ENCODE measurements at regions not wholly inside any gene's neighbourhood (a gene's known extent, or its start where the extent isn't known, plus 50 kb on each side); places are given as distances from the start of the nearest gene placed in this dataset.

DNA sequence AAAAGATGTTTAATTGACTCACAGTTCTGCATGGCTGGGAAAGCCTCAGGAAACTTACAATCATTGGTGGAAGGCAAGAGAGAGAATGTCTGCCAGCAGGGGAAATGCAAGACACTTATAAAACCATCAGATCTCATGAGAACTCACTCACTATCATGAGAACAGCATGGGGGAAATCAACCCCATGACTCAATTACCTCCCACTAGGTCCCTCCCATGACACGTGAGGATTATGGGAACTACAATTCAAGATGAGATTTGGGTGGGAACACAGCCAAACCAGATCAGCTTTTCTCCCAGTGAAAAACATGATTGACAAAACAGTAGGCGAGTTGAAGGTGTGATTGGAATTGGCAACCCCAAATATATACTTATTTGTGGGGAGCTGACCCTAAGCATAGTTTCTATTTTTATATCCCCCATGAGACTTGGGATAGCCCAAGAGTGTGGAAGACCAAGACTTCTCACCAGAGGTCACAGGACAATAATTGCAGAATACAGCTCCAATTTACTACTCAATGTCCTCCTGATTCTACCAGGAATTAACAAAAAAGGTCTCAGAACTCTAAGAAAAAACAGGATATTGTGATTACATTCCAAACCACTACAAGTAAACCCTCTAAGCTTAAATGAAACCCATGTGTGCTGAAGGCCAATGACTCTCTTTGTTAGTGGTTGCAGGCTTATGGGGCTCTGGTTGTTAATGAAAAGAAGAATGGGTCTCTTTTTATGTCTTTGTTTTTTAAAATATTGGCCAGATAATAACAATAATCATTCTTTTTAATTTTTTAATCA is 96.1 kb upstream of the PIK3C3 start:
- Histone ChIP-seq H3K9me3 (replicated peaks; ENCODE audit: control insufficient read depth, insufficient read depth, low read length) (no peaks in the 10 kb centered on the region), H3K79me2 (ENCODE audit: control insufficient read depth, insufficient read depth, low read length) (no peaks in the 10 kb centered on the region), H3K36me3 (ENCODE audit: control insufficient read depth in 2 of 2, extremely low read depth in 1 of 2, insufficient read depth in 2 of 2, low read length in 2 of 2) (no peaks in the 10 kb centered on the region), H4K20me1 (replicated peaks; ENCODE audit: control insufficient read depth, extremely low read depth, insufficient read depth, low read length) (no peaks in the 10 kb centered on the region), H3K4me2 (ENCODE audit: insufficient read depth, low read length) (no peak overlapping the region), H3K9me1 (replicated peaks; ENCODE audit: control insufficient read depth, extremely low read depth, insufficient read depth, low read length) (no peaks in the 10 kb centered on the region), H3K27me3 (ENCODE audit: control insufficient read depth in 2 of 2, insufficient read depth in 2 of 2, low read length in 2 of 2) (no peaks in the 10 kb centered on the region), H3K27ac (ENCODE audit: insufficient read depth, low read depth, low read length) (no peak overlapping the region), H3K4me3 (replicated peaks in 1 of 3; ENCODE audit: insufficient read depth in 1 of 3, low read depth in 1 of 3, low read length in 3 of 3) (no peak overlapping the region), H3K9ac (replicated peaks; ENCODE audit: extremely low read depth, insufficient read depth, low read length) (no peak overlapping the region), H2AFZ (ENCODE audit: low read depth, low read length) (no peak overlapping the region), H3K4me1 (ENCODE audit: control insufficient read depth, extremely low read depth, insufficient read depth, low read length) (no peaks in the 10 kb centered on the region)
- dilution Hi-C loops (cut with MboI; ENCODE audit: extremely low pct_ligation_motif_present, low sequenced_read_pairs) (no loop called here), intact Hi-C loops (cut with micrococcal nuclease) (no loop called here)
- BruUV-seq (replicated peaks): no TSS peak
- TF ChIP-seq FOS (IDR thresholded peaks at IDR 0.05; ENCODE audit: borderline replicate concordance, insufficient read depth, low read length) (no peak), POLR2AphosphoS5 (IDR thresholded peaks at IDR 0.05; ENCODE audit: insufficient read depth, low read depth, low read length) (no peak)
- DNase-seq (ENCODE audit: low read depth, low spot score) (no peak), FAIRE-seq (no peak)
- ChIA-PET POLR2A (no interaction called here), CTCF (interaction anchor here (1.0 kb wide), 1 partner anchor 20 kb away, joined by 3 read pairs; no protein-coding TSS in a partner anchor)

DNA sequence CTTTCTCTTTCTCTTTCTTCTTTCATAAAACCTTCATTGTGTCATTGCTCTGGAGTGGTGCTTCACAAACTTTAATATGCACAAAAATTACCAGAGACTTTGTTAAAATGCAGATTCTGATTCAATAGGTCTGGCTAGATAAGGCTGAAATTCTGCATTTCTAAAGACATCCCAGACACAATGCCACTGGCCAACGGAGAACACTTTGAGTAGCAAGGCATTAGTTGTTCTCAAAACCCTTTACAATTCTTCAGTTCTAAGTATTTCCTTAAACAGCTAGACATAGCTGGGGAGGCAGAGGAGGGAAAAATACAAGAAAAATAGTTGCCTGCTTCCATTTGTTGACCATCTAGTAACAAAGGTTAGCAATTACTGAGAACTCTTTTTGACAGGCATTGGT is 101.8 kb upstream of the PIK3C3 start:
- Histone ChIP-seq H3K79me2 (ENCODE audit: control insufficient read depth, insufficient read depth, low read length) (no peaks in the 10 kb centered on the region), H3K27ac (ENCODE audit: insufficient read depth, low read depth, low read length) (no peak overlapping the region), H3K9ac (replicated peaks; ENCODE audit: extremely low read depth, insufficient read depth, low read length) (no peak overlapping the region), H3K9me3 (replicated peaks; ENCODE audit: control insufficient read depth, insufficient read depth, low read length) (no peaks in the 10 kb centered on the region), H3K4me3 (replicated peaks in 1 of 3; ENCODE audit: insufficient read depth in 1 of 3, low read depth in 1 of 3, low read length in 3 of 3) (no peak overlapping the region), H3K9me1 (replicated peaks; ENCODE audit: control insufficient read depth, extremely low read depth, insufficient read depth, low read length) (no peaks in the 10 kb centered on the region), H3K4me2 (ENCODE audit: insufficient read depth, low read length) (no peak overlapping the region), H3K4me1 (ENCODE audit: control insufficient read depth, extremely low read depth, insufficient read depth, low read length) (no peaks in the 10 kb centered on the region), H3K36me3 (ENCODE audit: control insufficient read depth in 2 of 2, extremely low read depth in 1 of 2, insufficient read depth in 2 of 2, low read length in 2 of 2) (no peaks in the 10 kb centered on the region), H3K27me3 (ENCODE audit: control insufficient read depth in 2 of 2, insufficient read depth in 2 of 2, low read length in 2 of 2) (no peaks in the 10 kb centered on the region), H4K20me1 (replicated peaks; ENCODE audit: control insufficient read depth, extremely low read depth, insufficient read depth, low read length) (no peaks in the 10 kb centered on the region), H2AFZ (ENCODE audit: low read depth, low read length) (no peak overlapping the region)
- DNase-seq (ENCODE audit: low read depth, low spot score) (no peak), FAIRE-seq (no peak)
- intact Hi-C loops (cut with micrococcal nuclease) (no loop called here), dilution Hi-C loops (cut with MboI; ENCODE audit: extremely low pct_ligation_motif_present, low sequenced_read_pairs) (no loop called here)
- no TSS peak for BruUV-seq (replicated peaks)
- CTCF ChIA-PET: no interaction called here
- TF ChIP-seq JUN (IDR thresholded peaks at IDR 0.05; ENCODE audit: borderline replicate concordance, insufficient read depth, insufficient read length, low read depth): no peak
- POLR2A ChIA-PET: no interaction called here

Data from endothelial cell of umbilical vein (primary cell).